Mononuclear cell (primary cell): ENCODE measurements at regions not wholly inside any gene's neighbourhood (a gene's known extent, or its start where the extent isn't known, plus 50 kb on each side); places are given as distances from the start of the nearest gene placed in this dataset.

Experiments used
- H3K27me3 ChIP-seq: 2 replicates; pipeline ENCODE4 v1.6.0; 2011; ENCODE audit warnings: low read length, control low read depth; ENCODE audit not compliant: insufficient read depth
- H3K4me1 ChIP-seq: 2 replicates; pipeline ENCODE4 v1.5.1; 2011; ENCODE audit warnings: mild to moderate bottlenecking, low read length, control low read depth; ENCODE audit not compliant: insufficient read depth
- H3K4me3 ChIP-seq: 2 replicates; pipeline ENCODE4 v1.5.1; 2011; ENCODE audit warnings: mild to moderate bottlenecking, low read length, moderate library complexity
- H3K9me3 ChIP-seq: 2 replicates; pipeline ENCODE4 v1.5.1; 2011; ENCODE audit warnings: low read depth, mild to moderate bottlenecking, control low read depth, low read length

DNA sequence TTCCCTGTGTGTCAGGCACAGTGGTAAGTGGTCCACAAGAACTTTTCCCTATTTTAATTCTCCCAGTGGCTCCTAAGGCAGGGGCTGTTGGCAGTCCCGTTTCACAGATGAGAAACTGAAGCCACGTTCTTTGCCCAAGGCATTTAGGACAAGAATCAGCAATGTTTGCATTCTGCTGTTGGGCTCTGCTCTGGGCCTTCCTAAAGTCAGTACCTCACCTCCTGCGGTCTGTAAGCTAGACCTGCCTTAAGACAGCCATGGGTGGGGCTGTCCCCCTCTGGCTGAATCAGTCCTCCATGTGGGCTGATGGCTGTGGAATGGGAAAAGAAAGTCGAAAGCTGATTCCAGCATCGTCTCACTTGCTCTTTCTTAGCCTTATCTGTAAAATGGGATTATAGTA is 304.8 kb downstream of the MAF start:
- H3K4me3 ChIP-seq, result no peak overlapping the region
- H3K9me3 ChIP-seq, result no peaks in the 10 kb centered on the region
- H3K4me1 ChIP-seq, result peaks cover 12% of the 10 kb centered on the region
- peaks cover 2% of the 10 kb centered on the region for H3K27me3 ChIP-seq

DNA sequence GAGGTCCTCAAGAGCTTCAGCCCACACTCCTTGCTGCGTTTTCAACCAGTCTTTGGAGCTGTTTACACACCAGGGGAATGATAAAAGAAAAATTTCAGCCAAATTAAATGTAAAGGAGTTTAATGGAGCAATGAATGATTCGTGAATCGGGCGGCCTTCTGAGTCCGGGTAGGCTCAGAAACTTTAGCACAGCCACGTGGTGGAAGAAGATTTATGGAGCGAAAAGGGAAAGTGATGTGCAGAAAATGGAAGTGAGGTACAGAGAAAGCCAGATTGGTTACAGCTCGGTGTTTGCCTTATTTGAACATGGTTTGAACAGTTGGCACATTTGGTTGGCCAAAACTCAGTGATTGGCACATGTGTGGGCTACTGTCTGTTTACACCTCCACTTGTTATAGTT is 305.4 kb downstream of the MAF start:
- H3K27me3 ChIP-seq, result peaks cover 7% of the 10 kb centered on the region
- peaks cover 12% of the 10 kb centered on the region for H3K4me1 ChIP-seq
- H3K4me3 ChIP-seq, result no peak overlapping the region
- no peaks in the 10 kb centered on the region for H3K9me3 ChIP-seq

DNA sequence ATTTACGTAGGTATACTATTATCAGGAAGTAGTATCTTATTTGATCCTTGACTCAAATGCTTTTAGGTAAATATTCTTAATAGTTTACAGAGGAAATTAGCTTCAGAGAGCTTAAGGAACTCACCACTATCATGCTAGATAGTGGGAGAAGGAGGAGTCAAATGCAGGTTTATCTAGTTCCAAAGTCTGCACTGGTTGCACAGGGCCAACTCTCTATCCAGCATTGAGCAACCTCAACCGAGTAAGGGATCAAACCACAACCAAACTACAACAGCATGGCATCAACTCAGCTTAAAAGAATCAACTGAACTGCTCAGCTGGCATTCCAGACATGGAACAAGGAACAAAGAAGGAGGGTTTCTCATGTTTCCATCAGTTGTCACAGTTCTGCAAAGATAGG is 306.0 kb downstream of the MAF start:
- Histone ChIP-seq H3K9me3 (no peaks in the 10 kb centered on the region), H3K4me1 (peaks cover 12% of the 10 kb centered on the region), H3K4me3 (no peak overlapping the region), H3K27me3 (peaks cover 7% of the 10 kb centered on the region)

DNA sequence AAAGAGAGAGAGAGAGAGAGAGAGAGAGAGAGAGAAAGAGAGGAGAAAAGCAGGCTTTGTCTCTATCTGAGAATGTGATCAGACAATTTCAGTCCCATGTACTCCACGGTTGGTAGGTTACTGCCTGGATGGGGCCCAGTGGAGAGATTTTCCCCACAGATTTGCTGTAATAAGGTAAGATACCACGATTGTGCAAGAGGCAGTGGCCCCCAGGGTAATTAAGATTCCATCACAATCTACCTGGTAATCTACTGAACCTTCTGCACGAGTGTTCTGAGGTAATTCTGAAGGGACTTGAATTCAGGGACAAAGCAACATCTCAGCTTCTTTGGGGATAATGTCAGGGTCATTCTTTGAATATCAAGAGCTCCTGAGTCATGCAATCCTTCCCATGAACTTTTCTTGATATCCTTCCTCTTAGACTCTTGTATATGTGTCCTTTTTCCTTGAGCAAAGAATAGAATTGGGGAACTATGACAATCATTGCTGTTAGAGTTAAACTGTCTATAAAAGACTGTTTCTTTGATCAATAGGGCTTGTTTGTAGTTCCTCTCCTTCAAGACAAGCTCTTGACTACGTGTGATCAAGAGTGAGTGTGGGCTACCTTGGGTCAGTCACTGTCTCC is 306.6 kb downstream of the MAF start:
- no peak overlapping the region for H3K4me3 ChIP-seq
- peaks cover 12% of the 10 kb centered on the region for H3K4me1 ChIP-seq
- peaks cover 7% of the 10 kb centered on the region for H3K27me3 ChIP-seq
- H3K9me3 ChIP-seq, result no peaks in the 10 kb centered on the region

DNA sequence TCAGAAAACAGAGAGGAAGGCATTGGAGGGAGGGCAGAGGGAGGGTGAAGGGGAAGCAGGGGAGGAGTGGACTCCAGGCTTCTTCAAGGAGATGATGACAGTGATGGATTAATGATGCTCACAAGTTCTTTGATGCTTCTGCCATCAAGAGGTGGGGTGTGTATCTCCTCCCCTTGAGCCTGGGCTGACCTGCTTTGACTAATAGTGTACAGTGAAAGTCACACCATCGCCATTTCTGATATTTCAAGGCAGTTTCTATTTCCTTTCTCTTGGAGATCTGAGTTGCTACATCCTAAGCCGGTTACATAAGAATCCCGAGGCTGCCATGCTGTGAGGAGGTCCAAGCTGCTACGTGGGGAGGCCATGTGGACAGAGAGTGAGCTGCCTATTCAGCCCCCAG is 312.5 kb downstream of the MAF start:
- Histone ChIP-seq H3K9me3 (no peaks in the 10 kb centered on the region), H3K4me3 (no peak overlapping the region), H3K27me3 (peaks cover 7% of the 10 kb centered on the region), H3K4me1 (peaks cover 21% of the 10 kb centered on the region)

DNA sequence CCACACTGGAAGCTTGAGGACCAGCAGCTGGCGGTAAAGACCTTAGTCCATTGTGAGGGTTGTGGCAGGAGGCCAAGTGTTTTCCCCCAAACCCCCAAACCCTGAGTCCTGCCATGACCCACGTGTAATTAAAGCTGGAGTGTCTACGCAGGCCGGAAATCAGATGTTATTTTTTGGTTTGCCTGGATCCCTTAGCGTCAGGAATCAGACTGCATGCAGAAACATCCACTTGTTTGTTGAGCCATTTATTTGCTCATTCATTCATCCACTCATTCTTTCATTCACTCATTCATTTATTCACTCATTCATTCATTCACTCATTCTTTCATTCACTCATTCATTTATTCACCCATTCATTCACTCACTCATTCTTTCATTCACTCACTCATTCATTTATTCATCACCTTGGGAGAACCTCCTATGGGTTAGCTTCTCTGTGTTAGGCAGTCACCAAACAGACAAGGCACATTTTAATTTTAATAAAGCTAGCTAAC is 313.1 kb downstream of the MAF start:
- no peak overlapping the region for H3K4me3 ChIP-seq
- H3K27me3 ChIP-seq, result peaks cover 7% of the 10 kb centered on the region
- H3K4me1 ChIP-seq, result peaks cover 21% of the 10 kb centered on the region
- H3K9me3 ChIP-seq, result no peaks in the 10 kb centered on the region

DNA sequence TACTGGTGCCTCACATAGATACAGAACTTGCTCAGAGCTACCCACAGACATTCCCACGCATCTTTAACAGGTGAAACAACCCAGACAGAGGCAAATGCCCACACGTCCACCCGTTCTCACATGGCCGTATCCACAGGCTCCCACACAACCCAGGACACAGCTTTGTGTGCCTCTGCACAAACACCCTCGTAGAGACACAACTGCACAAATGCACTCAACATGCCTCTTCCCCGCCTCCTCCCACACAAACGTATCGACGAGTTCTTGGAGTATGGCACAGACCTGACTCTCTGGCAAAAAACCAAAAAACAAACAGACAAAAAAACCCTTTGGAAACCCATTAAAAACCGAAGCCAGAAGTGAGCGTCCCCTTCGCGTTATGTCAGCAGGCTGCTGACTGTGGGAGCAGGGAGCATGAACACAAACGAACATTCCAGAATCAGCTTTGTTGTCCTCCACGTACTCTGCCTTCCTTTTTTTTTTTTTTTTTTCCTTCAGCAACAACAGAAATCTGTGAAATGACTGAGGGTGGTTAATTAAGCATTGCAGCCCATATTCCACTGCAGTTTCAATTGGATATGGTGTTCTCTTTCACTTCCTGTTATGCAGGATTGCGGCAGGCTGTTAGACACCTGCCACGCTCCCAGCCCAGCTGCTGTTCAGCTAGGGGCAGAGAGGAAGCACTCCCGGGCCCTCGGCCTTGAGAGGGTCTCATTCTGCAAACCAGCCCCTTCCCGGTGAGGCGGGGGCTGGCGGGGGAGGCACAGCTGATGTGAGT is 313.7 kb downstream of the MAF start:
- Histone ChIP-seq H3K4me3 (no peak overlapping the region), H3K4me1 (peaks cover 21% of the 10 kb centered on the region), H3K27me3 (peaks cover 7% of the 10 kb centered on the region), H3K9me3 (no peaks in the 10 kb centered on the region)

DNA sequence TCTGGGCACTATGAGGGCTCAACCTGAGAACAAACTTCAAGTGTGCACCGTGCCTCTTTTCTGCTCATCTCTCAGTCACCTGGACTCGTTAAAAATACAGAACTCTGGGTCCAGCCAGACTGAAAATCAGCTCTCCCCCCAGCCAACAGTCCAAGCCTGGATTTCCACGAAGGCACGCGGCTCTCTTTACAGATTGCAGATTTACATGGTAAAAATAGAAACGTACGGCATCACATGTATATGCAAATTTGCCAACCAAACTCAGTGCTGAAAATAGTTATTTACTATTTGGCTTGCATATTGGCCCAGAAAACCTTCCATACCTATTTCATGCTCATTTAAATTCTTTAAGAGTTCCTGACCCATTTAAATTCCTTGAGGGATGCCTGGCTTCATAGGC is 315.8 kb downstream of the MAF start:
- no peaks in the 10 kb centered on the region for H3K9me3 ChIP-seq
- no peak overlapping the region for H3K4me3 ChIP-seq
- no peaks in the 10 kb centered on the region for H3K27me3 ChIP-seq
- H3K4me1 ChIP-seq, result peaks cover 21% of the 10 kb centered on the region

DNA sequence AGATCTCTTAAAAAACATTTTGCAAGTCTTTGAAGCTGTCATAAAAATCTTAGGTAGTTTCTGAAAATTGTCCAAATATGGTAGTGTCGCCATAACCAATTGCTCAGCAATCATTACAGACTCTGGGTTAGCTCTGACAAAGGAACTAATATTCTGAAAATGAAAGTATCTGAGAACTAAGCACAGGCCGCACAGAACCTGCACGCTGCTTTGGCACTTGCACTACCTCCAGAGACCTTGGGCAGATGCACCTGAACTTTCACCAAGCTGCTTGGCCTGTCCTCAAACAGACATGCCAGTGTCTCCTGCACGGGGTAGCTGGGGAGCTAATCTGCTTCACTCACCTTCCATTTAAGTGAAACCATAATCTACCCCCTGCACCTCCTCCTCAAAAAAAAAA is 317.0 kb downstream of the MAF start:
- H3K4me3 ChIP-seq, result no peak overlapping the region
- H3K4me1 ChIP-seq, result peaks cover 29% of the 10 kb centered on the region
- H3K27me3 ChIP-seq, result no peaks in the 10 kb centered on the region
- H3K9me3 ChIP-seq, result no peaks in the 10 kb centered on the region

DNA sequence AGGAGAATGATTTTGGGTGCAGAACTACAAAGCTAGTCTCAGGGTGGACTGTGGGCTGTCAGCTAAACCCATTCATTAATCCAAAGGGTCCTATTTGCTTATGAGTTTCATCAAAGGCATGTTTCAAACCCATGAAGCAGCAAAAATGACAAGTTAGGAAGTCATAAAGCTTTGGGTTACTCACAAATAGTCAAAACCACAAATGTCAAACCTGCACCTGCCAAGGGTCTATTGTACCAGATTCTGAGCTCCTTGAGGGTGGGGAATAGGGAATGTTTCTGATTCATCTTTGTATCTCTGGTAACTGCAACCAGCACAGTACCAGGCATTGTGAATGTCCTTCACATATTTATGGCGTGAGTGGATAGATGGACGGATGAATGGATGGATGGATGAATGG is 317.7 kb downstream of the MAF start:
- Histone ChIP-seq H3K4me1 (peaks cover 32% of the 10 kb centered on the region), H3K4me3 (no peak overlapping the region), H3K27me3 (no peaks in the 10 kb centered on the region), H3K9me3 (no peaks in the 10 kb centered on the region)

DNA sequence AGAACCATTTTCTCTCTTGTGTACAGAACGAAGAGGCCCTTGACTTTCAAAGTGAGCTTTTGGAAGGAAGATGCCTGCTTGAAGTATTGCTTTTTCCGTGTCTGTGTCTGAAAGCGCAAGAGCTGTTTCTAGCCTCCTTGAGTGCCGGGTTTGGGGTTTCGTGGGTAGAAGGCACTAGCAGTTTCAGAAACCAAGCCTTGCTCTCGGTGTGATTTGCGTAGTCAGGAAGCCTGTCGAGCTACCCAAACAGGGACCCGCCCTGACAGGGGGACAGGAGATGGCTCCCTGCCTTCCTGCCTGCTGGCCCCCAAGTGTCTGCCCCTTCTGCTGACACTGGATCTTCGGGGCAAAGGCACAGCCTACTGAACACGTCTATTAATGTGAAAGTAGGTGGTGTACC is 322.0 kb downstream of the MAF start:
- Histone ChIP-seq H3K4me1 (peaks cover 19% of the 10 kb centered on the region), H3K4me3 (no peak overlapping the region), H3K27me3 (no peaks in the 10 kb centered on the region), H3K9me3 (no peaks in the 10 kb centered on the region)

DNA sequence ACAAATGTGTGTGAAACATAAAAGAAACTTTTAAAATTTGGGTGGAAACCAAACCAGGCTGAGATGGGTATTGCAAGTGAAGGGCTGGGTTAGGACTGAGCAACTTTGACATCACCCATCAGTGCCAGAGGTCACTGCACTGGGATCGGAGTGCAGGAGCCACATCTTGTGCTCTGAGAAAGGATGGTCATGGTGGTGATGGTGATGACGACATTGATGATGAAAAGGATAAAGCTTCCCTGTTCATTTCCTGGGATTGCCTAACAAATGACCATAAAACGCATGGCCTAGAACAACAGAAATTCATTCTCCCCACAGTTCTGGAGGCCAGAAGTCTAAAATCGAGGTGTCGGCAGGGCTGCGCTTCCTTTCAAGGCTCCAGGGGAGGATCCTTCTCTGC is 324.0 kb downstream of the MAF start:
- H3K27me3 ChIP-seq, result no peaks in the 10 kb centered on the region
- no peaks in the 10 kb centered on the region for H3K9me3 ChIP-seq
- no peak overlapping the region for H3K4me3 ChIP-seq
- peaks cover 31% of the 10 kb centered on the region for H3K4me1 ChIP-seq

DNA sequence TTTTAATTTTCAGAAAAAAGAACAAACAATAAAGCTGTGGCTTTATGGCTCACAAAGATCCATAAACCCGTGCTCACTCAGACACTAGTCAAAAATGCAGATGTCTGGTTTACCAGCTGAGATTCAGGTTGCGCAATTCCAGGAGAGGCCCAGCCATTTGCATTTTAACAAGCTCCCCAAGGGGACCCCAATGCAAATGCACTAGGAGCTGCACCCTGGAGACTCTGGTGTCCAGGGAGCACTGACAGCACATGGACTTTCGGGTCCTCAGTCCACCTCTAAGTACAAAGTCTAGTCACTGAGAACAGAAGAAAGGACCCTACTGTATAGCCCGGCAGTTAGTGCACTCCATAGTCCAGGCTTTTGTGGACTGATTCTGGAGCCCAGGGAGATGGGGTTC is 326.3 kb downstream of the MAF start:
- H3K4me3 ChIP-seq, result no peak overlapping the region
- no peaks in the 10 kb centered on the region for H3K27me3 ChIP-seq
- H3K9me3 ChIP-seq, result no peaks in the 10 kb centered on the region
- H3K4me1 ChIP-seq, result peaks cover 39% of the 10 kb centered on the region

DNA sequence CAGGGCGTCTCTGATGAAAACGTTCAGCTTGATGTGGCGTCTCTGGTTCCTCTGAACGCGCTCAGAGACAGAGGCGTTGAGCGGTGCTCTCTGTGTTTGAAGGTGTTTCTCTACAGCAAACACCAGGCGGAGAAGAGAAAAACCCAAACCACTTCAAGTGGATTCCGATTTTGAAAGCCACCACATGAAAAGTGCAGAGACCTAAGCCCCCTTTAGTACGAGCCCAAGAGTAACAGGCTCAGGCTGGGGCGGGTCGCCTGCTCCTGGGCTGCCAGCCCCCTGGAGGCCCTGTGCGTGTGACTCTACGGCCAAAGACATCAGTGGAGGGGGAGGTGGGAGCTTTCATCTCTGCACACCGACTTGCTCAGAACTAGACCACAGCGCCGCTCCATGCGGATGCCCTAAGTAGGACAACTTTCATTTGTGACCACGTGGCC is 328.4 kb downstream of the MAF start:
- no peaks in the 10 kb centered on the region for H3K9me3 ChIP-seq
- H3K4me3 ChIP-seq, result no peak overlapping the region
- H3K27me3 ChIP-seq, result no peaks in the 10 kb centered on the region
- H3K4me1 ChIP-seq, result peaks cover 42% of the 10 kb centered on the region

DNA sequence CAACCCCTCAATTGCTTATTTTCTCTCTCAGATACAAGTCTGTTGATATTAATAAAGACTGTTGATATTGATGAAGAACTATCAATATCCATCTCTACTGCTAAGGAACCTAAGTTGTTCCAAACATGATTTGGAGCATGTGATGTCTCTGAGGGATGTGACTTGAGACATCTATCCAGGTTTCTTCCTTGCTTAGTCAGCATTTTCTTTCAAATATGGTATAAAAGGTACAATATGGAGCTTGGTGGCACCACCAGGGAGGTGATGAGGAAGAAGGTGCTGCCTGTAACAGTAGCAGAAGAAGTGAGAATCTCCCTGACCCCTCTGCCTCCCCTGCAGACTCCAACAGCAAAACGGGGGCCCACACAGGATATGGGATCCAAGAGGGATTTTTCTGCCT is 329.0 kb downstream of the MAF start:
- Histone ChIP-seq H3K4me3 (no peak overlapping the region), H3K27me3 (no peaks in the 10 kb centered on the region), H3K9me3 (no peaks in the 10 kb centered on the region), H3K4me1 (peaks cover 39% of the 10 kb centered on the region)

DNA sequence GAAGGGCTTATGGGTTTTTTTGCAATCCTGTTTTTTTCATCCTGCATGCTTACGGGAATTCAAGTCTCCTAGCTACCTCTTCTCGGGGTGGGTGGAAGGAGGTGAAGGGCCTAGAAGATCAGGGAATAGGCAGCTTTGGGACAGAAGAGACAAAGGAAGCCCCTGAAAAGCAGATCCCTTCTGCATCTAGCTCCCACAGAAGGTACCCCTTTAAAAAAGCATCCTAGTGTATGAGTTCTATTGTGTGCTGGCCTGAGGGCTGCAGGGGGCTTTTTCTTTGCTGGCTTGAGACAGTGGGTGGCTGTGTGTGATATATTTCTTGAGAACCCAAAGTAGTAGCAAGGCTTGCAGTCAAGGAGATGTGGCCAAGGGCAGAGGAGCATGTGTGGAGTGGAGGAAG is 330.5 kb downstream of the MAF start:
- no peaks in the 10 kb centered on the region for H3K27me3 ChIP-seq
- H3K4me3 ChIP-seq, result no peak overlapping the region
- peaks cover 46% of the 10 kb centered on the region for H3K4me1 ChIP-seq
- H3K9me3 ChIP-seq, result no peaks in the 10 kb centered on the region
